GM13977 (cell line): ENCODE measurements at regions not wholly inside any gene's neighbourhood (a gene's known extent, or its start where the extent isn't known, plus 50 kb on each side); places are given as distances from the start of the nearest gene placed in this dataset.
"Not testable (repeated sequence)": the region's sequence is repeated elsewhere in the genome, so short reads cannot be mapped to it uniquely, and the experiment has no call there.

Source experiments
- DNase-seq: peaks from one replicate; pipeline ENCODE4 v3.0.0; 2012; ENCODE audit warnings: low spot score
- in situ Hi-C: fragments of 300-500 bp; cut with MboI; formaldehyde crosslinking; loops from one replicate; pipeline ENCODE4 v1.12.0; 2022; ENCODE audit warnings: low sequenced_read_pairs, low pct_unique_long_range_greater_than_20kb, mixed read lengths, inconsistent platforms; ENCODE audit not compliant: unreplicated experiment
- TF ChIP-seq, protein P1 (sequence below): IDR thresholded peaks from 2 replicates; pipeline ENCODE4 v1.5.1; 2012; ENCODE audit warnings: mild to moderate bottlenecking, control low read depth; ENCODE audit not compliant: insufficient read depth; ENCODE audit errors: extremely low read depth, missing control alignments

DNA sequence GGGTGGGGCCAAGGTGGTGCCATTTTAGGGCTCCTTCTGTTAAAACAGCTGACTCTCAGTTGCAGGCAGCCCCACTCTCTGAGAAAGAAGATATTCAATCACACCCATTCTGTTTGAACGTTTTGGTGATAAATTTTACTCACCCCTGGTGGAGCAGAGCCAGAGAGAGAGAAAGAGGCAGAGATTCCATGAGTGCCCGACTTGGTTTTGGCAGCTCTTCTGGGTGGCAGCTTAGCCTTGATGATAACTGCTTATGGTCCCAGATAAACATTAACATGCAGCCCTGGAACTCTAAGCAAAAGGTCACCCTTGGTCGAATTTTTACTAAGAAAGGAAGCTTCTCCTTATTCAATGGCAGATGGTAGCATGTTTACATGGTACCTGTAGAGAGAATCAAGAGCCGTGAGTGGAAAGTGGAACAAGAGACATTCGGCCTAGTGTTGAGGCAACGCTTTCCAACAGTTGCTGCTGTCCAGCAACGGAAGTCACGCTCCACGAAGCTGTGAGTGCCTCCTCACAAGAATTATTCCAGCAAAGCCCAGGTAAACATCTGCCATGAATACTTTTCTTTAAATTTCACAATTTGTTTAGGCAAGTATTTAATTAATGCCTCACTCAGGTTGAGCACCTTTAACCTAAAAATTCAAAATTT is 530.6 kb upstream of the ROBO2 start:
- TF ChIP-seq, protein P1, sequence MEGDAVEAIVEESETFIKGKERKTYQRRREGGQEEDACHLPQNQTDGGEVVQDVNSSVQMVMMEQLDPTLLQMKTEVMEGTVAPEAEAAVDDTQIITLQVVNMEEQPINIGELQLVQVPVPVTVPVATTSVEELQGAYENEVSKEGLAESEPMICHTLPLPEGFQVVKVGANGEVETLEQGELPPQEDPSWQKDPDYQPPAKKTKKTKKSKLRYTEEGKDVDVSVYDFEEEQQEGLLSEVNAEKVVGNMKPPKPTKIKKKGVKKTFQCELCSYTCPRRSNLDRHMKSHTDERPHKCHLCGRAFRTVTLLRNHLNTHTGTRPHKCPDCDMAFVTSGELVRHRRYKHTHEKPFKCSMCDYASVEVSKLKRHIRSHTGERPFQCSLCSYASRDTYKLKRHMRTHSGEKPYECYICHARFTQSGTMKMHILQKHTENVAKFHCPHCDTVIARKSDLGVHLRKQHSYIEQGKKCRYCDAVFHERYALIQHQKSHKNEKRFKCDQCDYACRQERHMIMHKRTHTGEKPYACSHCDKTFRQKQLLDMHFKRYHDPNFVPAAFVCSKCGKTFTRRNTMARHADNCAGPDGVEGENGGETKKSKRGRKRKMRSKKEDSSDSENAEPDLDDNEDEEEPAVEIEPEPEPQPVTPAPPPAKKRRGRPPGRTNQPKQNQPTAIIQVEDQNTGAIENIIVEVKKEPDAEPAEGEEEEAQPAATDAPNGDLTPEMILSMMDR = no peak
- in situ Hi-C loops = no loop called here
- no peak for DNase-seq

DNA sequence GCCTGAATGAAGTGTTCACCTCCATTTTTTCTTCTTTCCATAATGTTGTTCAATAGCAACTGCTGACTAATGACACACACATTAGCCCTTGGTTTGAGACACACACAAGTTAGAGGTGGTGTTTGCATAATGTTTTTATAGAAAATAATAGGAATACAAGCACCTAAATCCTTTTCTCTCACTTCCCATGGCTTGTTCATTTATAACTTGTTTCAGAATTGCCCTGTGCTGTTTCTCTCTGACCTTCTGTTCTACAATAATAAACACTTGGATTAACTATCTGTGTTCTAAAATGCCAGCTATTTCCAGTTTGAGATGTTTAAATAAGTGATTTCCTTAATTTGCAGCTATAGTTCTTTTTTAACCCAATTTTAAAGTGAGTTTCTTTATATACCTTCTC is 525.1 kb upstream of the ROBO2 start:
- no peak for DNase-seq
- in situ Hi-C loops = no loop called here
- TF ChIP-seq, protein P1 = no peak

DNA sequence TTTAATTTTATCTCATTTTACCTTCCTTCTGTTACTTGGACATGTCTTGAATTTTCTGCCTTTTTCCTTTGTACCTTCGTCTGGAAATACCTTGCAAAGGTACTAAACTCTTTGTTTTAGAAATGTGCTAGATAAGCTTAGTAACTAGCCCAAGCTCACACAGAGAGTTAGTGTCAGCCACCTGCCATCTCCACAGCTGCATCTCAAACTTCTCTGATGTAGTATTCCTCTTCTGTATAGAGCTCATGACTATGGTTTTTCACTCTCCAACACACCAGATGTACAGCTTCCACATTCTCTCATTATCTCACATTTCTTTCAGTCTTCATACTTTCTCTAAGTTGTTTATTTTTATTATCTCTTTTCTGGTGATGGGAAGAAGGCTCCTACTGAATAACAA is 516.6 kb upstream of the ROBO2 start:
- TF ChIP-seq, protein P1 = no peak
- DNase-seq = no peak
- in situ Hi-C loops = no loop called here

DNA sequence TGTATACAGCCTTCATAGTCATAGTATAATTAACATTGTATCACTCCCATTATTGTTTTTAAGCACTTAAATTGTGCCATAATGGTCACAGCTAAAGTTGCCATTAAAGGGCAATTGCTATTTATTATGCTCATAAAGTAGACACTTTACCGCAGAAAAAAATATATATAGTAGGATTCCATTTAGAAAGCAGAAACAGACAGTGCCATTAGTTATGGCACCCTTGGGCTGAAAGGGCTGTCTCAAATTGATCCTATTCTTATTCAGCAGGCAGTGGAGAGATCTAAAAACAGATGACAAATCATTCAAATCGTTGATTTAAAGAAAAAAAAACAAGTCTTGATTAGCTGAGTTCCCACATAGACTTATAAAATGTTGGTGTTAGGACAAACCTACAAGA is 514.2 kb upstream of the ROBO2 start:
- TF ChIP-seq, protein P1 = no peak
- in situ Hi-C loops = no loop called here
- no peak for DNase-seq

DNA sequence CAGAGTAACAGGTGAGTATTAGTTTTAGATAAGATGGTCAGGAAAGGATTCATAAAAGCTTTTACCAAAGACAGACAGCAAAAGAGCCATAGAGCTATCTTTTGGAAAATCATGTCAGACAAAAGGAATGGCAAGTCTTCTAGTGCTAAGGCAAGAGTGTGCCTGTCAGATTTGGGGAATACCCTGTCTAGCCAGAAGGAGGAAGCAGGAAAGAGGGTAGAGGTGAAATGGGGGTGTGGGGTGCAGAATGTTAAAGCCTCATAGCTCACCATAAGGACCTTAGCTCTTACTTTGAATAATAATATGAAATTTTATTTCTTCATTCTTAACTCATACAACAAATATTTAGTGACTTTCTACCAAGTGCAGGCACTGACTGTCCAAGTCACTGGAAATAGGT is 512.1 kb upstream of the ROBO2 start:
- in situ Hi-C loops = no loop called here
- no peak for DNase-seq
- TF ChIP-seq, protein P1 = no peak

DNA sequence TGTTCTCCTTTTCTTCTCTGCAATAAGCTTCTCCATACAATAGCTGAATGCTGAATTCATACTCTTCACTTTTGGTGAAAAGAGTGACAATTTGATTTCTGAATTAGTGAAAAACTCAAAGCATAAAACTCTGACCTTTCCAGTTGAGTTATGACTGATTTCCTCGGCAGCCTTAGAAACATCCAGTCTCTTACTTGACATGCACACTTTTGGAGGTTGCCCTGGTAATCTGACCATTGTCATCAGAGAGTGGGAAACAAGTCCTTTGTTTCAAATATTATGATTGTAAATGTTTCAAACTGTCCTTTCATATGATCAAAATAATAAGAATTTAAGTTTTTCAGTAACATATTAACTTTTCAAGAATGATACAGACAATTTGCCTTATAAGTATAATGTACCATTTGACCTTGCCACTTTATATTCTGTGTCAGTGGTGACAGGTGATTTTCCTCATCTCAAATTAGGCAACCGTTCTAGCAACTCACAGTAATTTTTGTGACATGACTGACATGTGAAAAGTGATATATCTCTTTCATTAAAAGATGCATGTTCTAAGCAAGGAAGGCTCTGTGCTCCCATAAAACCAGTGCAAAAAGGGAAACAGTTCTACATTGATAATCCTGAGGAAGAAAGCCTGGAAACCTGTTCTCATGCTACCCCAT is 507.6 kb upstream of the ROBO2 start:
- no peak for DNase-seq
- in situ Hi-C loops = no loop called here
- TF ChIP-seq, protein P1 = no peak

DNA sequence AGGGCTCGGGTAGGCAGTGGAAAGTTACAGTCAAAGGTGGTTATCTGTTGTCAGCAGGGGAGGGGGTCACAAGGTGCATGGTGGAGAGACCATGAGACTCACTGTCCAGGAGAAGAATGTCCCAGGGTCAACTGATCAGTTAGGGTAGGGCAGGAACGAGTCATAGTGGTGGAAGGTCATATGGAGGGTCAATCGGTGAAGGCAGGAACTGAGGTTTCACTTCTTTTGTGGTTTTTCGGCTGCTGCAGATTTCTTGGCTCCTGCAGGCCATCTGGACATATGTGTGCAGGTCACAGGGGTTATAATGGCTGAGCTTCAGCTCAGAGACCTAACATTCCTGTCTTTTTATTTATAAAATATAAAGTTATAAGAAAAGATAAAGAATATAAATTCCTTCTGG is 506.2 kb upstream of the ROBO2 start:
- DNase-seq = not testable (repeated sequence)

DNA sequence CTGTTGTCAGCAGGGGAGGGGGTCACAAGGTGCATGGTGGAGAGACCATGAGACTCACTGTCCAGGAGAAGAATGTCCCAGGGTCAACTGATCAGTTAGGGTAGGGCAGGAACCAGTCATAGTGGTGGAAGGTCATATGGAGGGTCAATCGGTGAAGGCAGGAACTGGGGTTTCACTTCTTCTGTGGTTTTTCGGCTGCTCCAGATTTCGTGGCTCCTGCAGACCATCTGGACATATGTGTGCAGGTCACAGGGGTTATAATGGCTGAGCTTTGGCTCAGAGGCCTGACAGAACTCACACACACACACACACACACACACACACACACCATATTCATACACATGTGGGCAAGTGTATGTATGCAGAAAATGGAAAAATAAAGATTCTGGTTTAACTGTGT is 502.0 kb upstream of the ROBO2 start:
- in situ Hi-C loops, DNase-seq: not testable (repeated sequence)

More for the DNA sequence above, 506.2 kb upstream of the ROBO2 start:
- in situ Hi-C loops = not testable (repeated sequence)
